ENCODE measurements at regions not wholly inside any gene's neighbourhood (a gene's known extent, or its start where the extent isn't known, plus 50 kb on each side); places are given as distances from the start of the nearest gene placed in this dataset.
"Not testable (repeated sequence)": the region's sequence is repeated elsewhere in the genome, so short reads cannot be mapped to it uniquely, and the experiment has no call there.

- no peak for DNase-seq
Measured at GRCh38 chr9:90124961-90125360, 517.7 kb downstream of the DIRAS2 start.

- no peak for DNase-seq
Measured at GRCh38 chr9:90127923-90128322, 514.7 kb downstream of the DIRAS2 start.

DNA sequence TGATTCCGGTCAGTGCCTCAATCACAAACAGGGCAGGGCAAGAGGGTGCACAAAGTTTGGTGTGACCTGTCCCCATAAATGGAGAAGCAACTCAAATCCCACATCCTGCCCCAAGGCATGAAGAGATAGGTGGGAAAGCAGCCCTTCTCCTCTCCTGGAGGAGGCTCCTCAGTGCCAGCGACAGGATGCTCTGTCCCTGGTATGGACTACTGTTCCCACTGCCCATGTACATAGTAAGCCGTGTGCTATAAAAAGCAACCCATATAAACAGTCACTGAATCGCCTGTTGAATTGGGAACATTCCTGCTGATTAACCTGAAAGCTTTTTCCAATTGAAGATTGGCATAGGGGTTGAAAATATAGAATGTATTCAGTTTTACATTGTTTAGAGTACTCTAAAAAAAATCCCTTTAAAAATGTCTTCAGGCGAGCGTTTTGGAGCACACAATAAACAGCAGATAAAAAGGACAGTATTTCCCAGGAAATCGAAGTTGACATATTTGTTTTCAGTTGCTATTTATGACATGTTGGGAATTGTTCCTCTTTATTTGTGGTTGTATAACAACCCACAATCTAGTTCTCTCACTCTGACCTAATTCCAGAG is 513.9 kb downstream of the DIRAS2 start:
- no peak for DNase-seq

- no peak for DNase-seq
Measured at GRCh38 chr9:90129446-90129845, 513.2 kb downstream of the DIRAS2 start.

DNA sequence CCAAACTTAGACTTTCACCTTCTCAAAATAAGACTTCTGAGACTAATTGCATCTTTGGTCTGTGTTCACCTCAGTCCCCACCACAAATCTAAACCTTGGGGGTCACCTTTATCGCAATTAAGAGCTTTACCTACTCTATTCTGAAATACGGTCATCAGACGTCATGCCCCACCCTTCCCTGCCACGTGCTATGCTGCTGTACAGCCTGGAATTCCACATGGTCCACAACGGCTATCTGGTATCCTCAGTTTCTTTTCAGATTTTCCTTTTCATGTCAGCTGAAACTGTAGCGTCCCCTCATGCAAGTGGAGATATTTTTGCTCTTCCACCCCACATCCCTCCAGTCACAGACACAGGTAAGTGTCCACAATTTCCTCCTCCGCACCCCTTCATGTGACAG is 511.1 kb downstream of the DIRAS2 start:
- no peak for DNase-seq

GRCh38 chr9:90132866-90133265 is 509.8 kb downstream of the DIRAS2 start:
- no peak for DNase-seq

GRCh38 chr9:90137801-90138200 is 504.8 kb downstream of the DIRAS2 start:
- DNase-seq, result no peak

DNA sequence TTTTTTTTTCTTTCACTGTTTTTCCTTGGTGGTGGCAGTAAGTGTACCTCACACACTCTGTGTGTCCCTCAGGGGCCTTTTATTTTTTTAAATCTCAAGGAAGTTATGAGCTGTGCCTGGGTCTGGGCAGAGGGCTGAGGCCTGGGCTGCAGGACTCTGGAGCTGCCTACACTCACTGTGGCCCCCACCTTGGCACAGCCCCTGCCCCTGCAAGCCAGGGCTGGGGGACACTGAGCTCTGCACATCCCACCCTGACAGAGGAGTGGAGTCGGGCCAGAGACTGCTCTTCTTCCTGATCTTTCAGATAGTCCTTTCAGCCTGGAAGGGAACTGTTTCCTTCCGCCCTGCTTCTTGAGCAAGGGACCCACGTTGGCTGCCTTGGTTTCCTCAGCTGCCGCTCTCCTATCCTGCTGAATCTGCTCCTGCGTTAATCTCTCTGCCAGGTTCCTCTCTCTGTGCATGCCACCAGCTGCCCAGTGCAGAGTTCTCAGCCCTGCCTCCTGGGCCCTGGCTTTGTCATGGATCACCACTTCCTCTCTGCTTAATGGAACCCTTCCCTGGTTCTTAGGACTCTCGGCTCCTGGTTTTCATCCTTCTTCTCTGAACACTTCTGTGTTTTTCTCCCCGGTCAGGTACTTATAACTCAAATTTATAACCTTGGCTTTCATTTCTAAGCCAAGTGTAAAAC is 502.3 kb downstream of the DIRAS2 start:
- DNase-seq, result no peak

GRCh38 chr9:90141723-90142122 is 500.9 kb downstream of the DIRAS2 start:
- no peak for DNase-seq

DNA sequence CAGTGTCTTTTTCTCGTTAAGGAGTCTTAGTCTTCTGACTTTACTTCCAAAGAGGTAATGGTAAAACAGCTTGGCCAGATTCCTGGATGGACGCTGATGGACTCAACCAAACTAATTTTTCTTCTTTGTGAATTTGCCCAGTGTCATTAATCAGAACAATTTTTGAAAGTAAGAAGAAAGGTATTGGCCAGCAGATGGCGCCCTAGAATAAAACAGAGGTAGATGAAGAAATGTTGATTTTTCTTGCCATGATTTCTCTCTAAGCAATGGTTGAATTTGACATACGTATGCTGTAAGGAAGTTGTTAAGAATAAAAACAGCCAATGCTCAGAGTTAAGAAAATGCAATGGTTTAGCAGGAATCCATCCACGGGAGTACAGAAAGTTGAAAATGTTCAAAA is 500.0 kb downstream of the DIRAS2 start:
- peak; percentile 49 to 53 for DNase-seq

DNA sequence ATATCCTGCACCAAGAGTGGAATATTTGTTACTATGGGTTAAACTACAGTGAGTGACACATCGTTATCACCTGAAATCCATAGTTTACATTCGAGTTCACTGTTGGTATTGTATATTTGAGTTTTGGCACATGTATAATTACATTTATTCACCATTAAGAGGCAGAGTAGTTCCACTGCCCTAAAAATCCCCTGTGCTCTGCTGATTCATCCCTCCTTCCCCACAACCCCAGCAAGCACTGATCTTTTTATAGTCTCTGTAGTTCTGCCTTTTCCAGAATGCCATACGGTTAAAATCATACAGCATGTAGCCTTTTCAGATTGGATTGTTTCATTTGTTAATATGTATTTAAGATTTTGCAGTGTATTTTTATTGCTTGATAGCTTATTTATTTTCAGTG is 495.2 kb downstream of the DIRAS2 start:
- DNase-seq, result no peak

- no peak for DNase-seq
Measured at GRCh38 chr9:90156318-90156717, 486.3 kb downstream of the DIRAS2 start.

DNA sequence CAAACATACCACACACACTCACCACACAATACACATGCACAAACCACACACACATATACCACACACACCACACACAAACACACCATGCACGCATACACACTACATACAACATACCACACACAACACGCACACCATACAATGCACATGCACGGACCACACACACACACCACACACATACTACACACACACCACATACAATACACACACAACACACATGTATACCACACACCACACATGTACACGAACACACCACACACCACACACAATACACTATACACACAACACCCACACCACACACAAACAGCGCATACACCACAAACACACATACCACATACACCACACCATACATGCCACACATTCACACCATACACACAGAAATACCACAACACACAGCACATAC is 480.3 kb downstream of the DIRAS2 start:
- DNase-seq, result no peak

GRCh38 chr9:90162819-90163218 is 479.8 kb downstream of the DIRAS2 start:
- no peak for DNase-seq

DNA sequence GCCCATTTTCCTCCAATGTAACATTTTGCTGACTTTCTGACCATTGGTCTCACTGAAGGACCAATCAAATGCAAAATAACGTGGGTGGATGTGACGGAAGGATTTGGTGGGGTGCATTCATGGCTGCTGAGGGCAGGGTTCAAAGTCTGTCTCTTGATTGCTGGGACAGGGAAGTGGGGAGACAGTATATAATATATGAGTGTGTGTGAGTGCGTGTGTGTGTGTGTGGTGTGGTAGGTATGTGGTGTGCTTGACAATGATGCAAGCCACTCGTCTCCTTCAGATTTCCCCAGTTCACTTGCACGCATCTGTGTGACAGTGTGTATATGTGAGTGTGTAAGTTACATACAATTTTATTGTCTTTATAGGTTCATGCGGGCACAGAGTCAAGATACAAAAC is 477.3 kb downstream of the DIRAS2 start:
- DNase-seq, result no peak

GRCh38 chr9:90166374-90166773 is 476.2 kb downstream of the DIRAS2 start:
- DNase-seq, result not testable (repeated sequence)

- DNase-seq, result no peak
Measured at GRCh38 chr9:90167914-90168313, 474.7 kb downstream of the DIRAS2 start.

DNA sequence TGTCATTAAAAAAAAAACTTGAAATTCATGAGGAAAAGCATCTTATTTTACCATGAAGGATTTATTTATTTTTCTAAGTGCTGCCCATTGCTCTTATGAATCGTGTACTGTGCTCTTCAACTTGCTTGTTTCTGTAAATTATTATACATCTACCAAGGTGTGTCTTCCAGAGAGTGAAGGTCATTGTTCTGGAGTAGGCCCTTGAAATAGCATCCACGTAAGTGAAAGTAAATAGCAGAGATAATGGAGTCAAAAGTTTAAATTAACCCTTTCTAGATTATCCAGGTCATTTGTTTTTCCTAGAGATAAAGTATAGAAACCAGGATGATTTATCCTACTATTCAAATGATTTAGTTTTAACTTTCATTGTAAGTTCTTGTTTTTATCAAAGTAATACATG is 473.1 kb downstream of the DIRAS2 start:
- no peak for DNase-seq

- not testable (repeated sequence) for DNase-seq
Measured at GRCh38 chr9:90173935-90174334, 468.7 kb downstream of the DIRAS2 start.

DNA sequence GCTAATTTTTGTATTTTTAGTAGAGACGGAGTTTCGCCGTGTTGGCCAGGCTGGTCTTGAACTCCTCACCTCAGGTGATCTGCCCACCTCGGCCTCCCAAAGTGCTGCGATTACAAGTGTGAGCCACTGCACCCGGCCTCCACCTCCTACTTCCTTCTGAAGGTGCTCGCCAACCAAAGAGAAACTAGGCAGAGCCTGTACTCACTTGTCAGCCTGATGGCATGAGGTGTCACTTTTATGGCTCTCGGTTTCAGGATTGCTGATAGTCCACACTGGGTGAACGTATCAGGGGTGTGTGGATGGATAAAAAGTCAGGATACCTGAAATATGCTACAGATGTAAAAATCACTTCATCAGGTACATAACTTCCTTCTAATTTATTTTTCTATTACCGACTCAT is 468.3 kb downstream of the DIRAS2 start:
- not testable (repeated sequence) for DNase-seq

DNA sequence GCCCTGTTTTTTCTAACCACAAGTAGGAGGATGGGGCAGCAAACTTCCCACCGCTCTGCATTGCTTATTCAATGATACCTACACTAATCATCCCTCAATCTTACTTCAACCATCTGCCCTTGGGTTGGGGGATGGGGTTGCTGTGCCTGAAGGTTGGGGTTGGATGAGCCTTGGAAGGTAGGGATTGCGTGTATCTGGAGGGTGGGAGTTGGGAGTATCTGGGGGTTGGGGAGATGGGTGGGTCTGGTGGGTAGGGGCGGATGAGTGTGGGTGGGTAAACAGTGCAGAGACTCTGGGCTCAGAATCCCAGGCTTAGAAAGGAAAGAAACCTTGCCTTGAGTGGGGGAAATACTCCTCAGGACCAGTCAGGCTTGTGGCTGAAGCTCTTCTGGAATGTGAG is 467.4 kb downstream of the DIRAS2 start:
- no peak for DNase-seq

GRCh38 chr9:90175865-90176264 is 466.8 kb downstream of the DIRAS2 start:
- DNase-seq, result no peak

DNA sequence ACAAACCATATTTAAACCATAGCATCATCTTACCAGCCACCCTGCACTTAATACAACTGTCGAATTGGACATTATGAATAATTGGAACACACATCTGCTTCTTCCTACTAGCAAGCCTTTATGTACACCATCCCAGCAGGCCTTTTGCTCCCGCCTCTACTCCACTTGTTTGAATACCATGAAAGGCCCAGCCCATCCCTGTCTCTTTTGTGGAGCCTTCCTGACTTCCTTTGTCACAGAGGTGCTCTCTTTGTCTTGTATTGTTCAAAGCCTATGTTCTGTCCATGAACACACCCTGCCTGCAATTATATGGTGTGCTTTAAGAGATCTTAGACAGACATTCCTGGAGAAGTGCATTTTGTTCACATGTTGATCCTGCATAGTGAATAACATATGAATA is 465.7 kb downstream of the DIRAS2 start:
- no peak for DNase-seq

GRCh38 chr9:90180381-90180780 is 462.2 kb downstream of the DIRAS2 start:
- no peak for DNase-seq

GRCh38 chr9:90188656-90189055 is 454.0 kb downstream of the DIRAS2 start:
- DNase-seq, result no peak
